ENCODE measurements at regions not wholly inside any gene's neighbourhood (a gene's known extent, or its start where the extent isn't known, plus 50 kb on each side); places are given as distances from the start of the nearest gene placed in this dataset.

DNA sequence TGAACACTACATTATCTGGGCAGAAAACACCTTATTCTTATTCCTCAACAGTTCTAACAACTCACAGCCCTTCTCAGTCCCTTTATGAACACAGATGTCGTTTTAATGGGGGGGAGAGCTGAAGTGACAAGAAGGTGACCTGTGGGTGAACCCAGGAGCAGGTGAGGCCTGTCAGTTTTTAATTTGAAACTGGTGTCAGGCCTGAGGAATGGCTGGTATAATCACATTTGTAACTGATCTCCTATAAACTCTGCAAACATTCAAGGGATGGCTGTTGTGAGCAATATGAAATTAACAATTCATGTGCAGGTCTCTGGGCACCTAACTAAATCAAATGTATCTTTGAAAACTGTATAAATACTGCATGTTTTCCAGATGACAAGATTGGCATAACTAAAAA is 362.1 kb upstream of the NR5A2 start:
- TF ChIP-seq, protein P1, sequence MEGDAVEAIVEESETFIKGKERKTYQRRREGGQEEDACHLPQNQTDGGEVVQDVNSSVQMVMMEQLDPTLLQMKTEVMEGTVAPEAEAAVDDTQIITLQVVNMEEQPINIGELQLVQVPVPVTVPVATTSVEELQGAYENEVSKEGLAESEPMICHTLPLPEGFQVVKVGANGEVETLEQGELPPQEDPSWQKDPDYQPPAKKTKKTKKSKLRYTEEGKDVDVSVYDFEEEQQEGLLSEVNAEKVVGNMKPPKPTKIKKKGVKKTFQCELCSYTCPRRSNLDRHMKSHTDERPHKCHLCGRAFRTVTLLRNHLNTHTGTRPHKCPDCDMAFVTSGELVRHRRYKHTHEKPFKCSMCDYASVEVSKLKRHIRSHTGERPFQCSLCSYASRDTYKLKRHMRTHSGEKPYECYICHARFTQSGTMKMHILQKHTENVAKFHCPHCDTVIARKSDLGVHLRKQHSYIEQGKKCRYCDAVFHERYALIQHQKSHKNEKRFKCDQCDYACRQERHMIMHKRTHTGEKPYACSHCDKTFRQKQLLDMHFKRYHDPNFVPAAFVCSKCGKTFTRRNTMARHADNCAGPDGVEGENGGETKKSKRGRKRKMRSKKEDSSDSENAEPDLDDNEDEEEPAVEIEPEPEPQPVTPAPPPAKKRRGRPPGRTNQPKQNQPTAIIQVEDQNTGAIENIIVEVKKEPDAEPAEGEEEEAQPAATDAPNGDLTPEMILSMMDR (IDR thresholded peaks at IDR 0.05; ENCODE audit: insufficient read depth, low read length), result no peak
- TF ChIP-seq POLR2AphosphoS5 (IDR thresholded peaks at IDR 0.05; ENCODE audit: low read depth), result no peak
- TF ChIP-seq SPI1 (IDR thresholded peaks at IDR 0.05; ENCODE audit: borderline replicate concordance, low read depth), result no peak
- no peak for TF ChIP-seq REST (IDR thresholded peaks at IDR 0.05; ENCODE audit: insufficient replicate concordance, low read depth)
- TF ChIP-seq GABPA (IDR thresholded peaks at IDR 0.05; ENCODE audit: low read depth), result no peak

Measured in HL-60 (cell line).